ENCODE measurements at regions not wholly inside any gene's neighbourhood (a gene's known extent, or its start where the extent isn't known, plus 50 kb on each side); places are given as distances from the start of the nearest gene placed in this dataset.
"Not testable (repeated sequence)": the region's sequence is repeated elsewhere in the genome, so short reads cannot be mapped to it uniquely, and the experiment has no call there.

GRCh38 chr5:41995193-41995592 is 70.1 kb downstream of the FBXO4 start:
- peaks cover 3% of the 10 kb centered on the region for H3K27me3 Mint-ChIP-seq (ENCODE audit: low read depth)
- no peaks in the 10 kb centered on the region for H3K4me1 Mint-ChIP-seq (ENCODE audit: low read depth)
- no peak overlapping the region for H3K27ac Mint-ChIP-seq (ENCODE audit: unreplicated experiment)
- TF ChIP-seq CTCF (IDR thresholded peaks at IDR 0.05) = no peak
- no peak overlapping the region for H3K4me3 Mint-ChIP-seq (ENCODE audit: unreplicated experiment)
- no peak for DNase-seq (ENCODE audit: low spot score)
- peaks cover 2% of the 10 kb centered on the region for H3K36me3 Mint-ChIP-seq (ENCODE audit: low read depth)
- H3K9me3 Mint-ChIP-seq (ENCODE audit: low read depth) = peaks cover 12% of the 10 kb centered on the region

GRCh38 chr5:42001673-42002072 is 76.6 kb downstream of the FBXO4 start:
- no peak for DNase-seq (ENCODE audit: low spot score)
- TF ChIP-seq CTCF (IDR thresholded peaks at IDR 0.05) = no peak
- no peak overlapping the region for H3K27ac Mint-ChIP-seq (ENCODE audit: unreplicated experiment)
- H3K4me1 Mint-ChIP-seq (ENCODE audit: low read depth) = no peaks in the 10 kb centered on the region
- H3K27me3 Mint-ChIP-seq (ENCODE audit: low read depth) = peaks cover 3% of the 10 kb centered on the region
- H3K4me3 Mint-ChIP-seq (ENCODE audit: unreplicated experiment) = no peak overlapping the region
- H3K36me3 Mint-ChIP-seq (ENCODE audit: low read depth) = peaks cover 2% of the 10 kb centered on the region
- peaks cover 12% of the 10 kb centered on the region for H3K9me3 Mint-ChIP-seq (ENCODE audit: low read depth)

GRCh38 chr5:42003852-42004251 is 78.8 kb downstream of the FBXO4 start:
- H3K27ac Mint-ChIP-seq (ENCODE audit: unreplicated experiment); H3K27me3 Mint-ChIP-seq (ENCODE audit: low read depth); H3K9me3 Mint-ChIP-seq (ENCODE audit: low read depth); H3K36me3 Mint-ChIP-seq (ENCODE audit: low read depth); H3K4me3 Mint-ChIP-seq (ENCODE audit: unreplicated experiment); H3K4me1 Mint-ChIP-seq (ENCODE audit: low read depth); DNase-seq (ENCODE audit: low spot score): not testable (repeated sequence)

- no peaks in the 10 kb centered on the region for H3K4me1 Mint-ChIP-seq (ENCODE audit: low read depth)
- DNase-seq (ENCODE audit: low spot score) = no peak
- H3K27me3 Mint-ChIP-seq (ENCODE audit: low read depth) = peaks cover 6% of the 10 kb centered on the region
- H3K36me3 Mint-ChIP-seq (ENCODE audit: low read depth) = no peaks in the 10 kb centered on the region
- no peak overlapping the region for H3K4me3 Mint-ChIP-seq (ENCODE audit: unreplicated experiment)
- peak; percentile 83 for TF ChIP-seq CTCF (IDR thresholded peaks at IDR 0.05)
- no peaks in the 10 kb centered on the region for H3K9me3 Mint-ChIP-seq (ENCODE audit: low read depth)
- H3K27ac Mint-ChIP-seq (ENCODE audit: unreplicated experiment) = no peak overlapping the region
These were observed 80.6 kb downstream of the FBXO4 start for GRCh38 chr5:42005561-42006153.

GRCh38 chr5:42013561-42013960 is 88.5 kb downstream of the FBXO4 start:
- Mint-ChIP-seq H3K4me1 (ENCODE audit: low read depth) (peaks cover 7% of the 10 kb centered on the region), H3K9me3 (ENCODE audit: low read depth) (no peaks in the 10 kb centered on the region), H3K27ac (ENCODE audit: unreplicated experiment) (no peak overlapping the region), H3K4me3 (ENCODE audit: unreplicated experiment) (no peak overlapping the region), H3K27me3 (ENCODE audit: low read depth) (peaks cover 12% of the 10 kb centered on the region), H3K36me3 (ENCODE audit: low read depth) (no peaks in the 10 kb centered on the region)
- no peak for TF ChIP-seq CTCF (IDR thresholded peaks at IDR 0.05)
- no peak for DNase-seq (ENCODE audit: low spot score)

- no peak for DNase-seq (ENCODE audit: low spot score)
- Mint-ChIP-seq H3K4me3 (ENCODE audit: unreplicated experiment) (no peak overlapping the region), H3K36me3 (ENCODE audit: low read depth) (no peaks in the 10 kb centered on the region), H3K27me3 (ENCODE audit: low read depth) (peaks cover 11% of the 10 kb centered on the region), H3K27ac (ENCODE audit: unreplicated experiment) (no peak overlapping the region), H3K4me1 (ENCODE audit: low read depth) (peaks cover 7% of the 10 kb centered on the region), H3K9me3 (ENCODE audit: low read depth) (no peaks in the 10 kb centered on the region)
- TF ChIP-seq CTCF (IDR thresholded peaks at IDR 0.05) = no peak
These were observed 90.2 kb downstream of the FBXO4 start for GRCh38 chr5:42015254-42015653.

All from chondrocyte (in vitro differentiated cells).